ENCODE measurements at regions not wholly inside any gene's neighbourhood (a gene's known extent, or its start where the extent isn't known, plus 50 kb on each side); places are given as distances from the start of the nearest gene placed in this dataset.

GRCh38 chr2:146465460-146465859 is 1379.4 kb upstream of the ACVR2A start:
- Mint-ChIP-seq H3K4me3 (no peak overlapping the region), H3K27ac (no peak overlapping the region), H3K9me3 (peaks cover 21 to 32% of the 10 kb centered on the region in 2 donors), H3K27me3 (no peaks in the 10 kb centered on the region), H3K4me1 (no peaks in the 10 kb centered on the region)
- no peak for DNase-seq
- no peak for ATAC-seq

DNA sequence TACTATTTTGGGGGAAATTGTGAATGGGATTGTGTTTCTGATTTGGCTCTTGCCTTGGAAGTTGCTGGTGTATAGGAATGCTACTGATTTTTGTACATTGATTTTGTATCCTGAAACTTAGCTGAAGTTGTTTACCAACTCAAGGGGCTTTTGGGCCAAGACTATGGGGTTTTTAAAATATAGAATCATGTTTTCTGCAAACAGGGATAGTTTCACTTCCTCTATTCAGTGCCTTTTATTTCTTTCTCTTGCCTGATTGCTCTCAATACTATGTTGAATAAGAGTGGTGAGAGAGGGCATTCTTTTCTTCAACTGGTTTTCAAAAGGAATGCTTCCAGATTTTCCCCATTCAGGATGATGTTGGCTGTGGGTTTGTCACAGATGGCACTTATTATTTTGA is 1383.8 kb upstream of the ACVR2A start:
- Mint-ChIP-seq H3K27me3 (no peaks in the 10 kb centered on the region), H3K9me3 (peaks cover 25 to 49% of the 10 kb centered on the region in 2 donors), H3K27ac (no peak overlapping the region), H3K4me3 (no peak overlapping the region), H3K4me1 (no peaks in the 10 kb centered on the region)
- ATAC-seq (no peak), DNase-seq (no peak)

DNA sequence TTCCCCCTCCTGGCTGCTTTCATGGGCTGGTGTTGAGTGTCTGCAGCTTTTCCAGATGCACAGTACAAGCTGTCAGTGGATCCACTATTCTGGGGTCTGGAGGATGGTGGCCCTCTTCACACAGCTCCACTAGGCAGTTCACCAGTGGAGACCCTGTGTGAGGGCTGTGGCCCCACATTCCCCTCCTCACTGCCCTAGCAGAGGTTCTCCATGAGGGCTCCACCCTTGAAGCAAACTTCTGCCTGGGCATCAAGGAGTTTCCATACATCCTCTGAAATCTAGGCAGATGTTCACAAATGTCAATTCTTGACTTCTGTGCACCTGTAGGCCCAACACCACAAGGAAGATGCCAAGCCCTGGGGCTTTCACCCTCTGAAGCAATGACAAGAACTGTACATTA is 1386.2 kb upstream of the ACVR2A start:
- Mint-ChIP-seq H3K9me3 (peaks cover 19 to 27% of the 10 kb centered on the region in 2 donors), H3K4me3 (no peak overlapping the region), H3K27me3 (no peaks in the 10 kb centered on the region), H3K27ac (no peak overlapping the region), H3K4me1 (no peaks in the 10 kb centered on the region)
- DNase-seq, result no peak
- ATAC-seq, result no peak

DNA sequence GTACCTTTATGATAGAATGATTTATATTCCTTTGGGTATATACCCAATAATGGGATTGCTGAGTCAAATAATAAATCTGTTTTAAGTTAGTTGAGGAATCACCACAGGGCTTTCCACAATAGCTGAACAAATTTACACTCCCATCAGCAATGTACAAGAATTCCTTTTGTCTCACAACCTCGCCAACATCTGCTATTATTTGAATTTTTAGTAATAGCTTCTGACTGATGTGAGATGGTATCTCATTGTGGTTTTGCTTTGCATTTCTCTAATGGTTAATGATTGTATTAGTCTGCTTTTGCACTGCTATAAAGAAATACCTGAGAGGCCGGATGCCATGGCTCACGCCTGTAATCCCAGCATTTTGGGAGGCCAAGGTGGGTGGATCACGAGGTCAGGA is 1387.6 kb upstream of the ACVR2A start:
- peaks cover 19 to 27% of the 10 kb centered on the region in 2 donors for H3K9me3 Mint-ChIP-seq
- no peaks in the 10 kb centered on the region for H3K4me1 Mint-ChIP-seq
- H3K27me3 Mint-ChIP-seq, result no peaks in the 10 kb centered on the region
- ATAC-seq (no peak), DNase-seq (no peak)
- no peak overlapping the region for H3K27ac Mint-ChIP-seq
- H3K4me3 Mint-ChIP-seq, result no peak overlapping the region

DNA sequence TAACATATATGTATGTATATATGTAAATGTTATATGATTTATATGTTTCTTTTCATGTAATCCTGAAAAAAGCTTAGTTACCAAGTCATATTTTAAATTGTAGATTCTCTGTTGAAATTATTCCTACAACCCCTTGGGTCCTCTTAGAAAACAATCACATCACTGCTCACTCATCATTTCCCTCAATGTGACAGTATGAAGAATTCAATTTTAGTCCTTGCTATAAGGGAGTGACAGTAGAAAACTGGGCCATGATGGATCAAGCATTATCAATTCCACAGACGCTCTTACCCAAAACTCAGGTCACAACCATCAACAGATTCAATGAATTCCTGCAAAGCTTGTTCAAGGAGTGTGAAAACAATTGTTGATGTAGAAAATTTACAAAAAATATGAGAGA is 1389.5 kb upstream of the ACVR2A start:
- Mint-ChIP-seq H3K27me3 (no peaks in the 10 kb centered on the region), H3K4me3 (no peak overlapping the region), H3K4me1 (no peaks in the 10 kb centered on the region), H3K27ac (no peak overlapping the region), H3K9me3 (peaks cover 11 to 17% of the 10 kb centered on the region in 2 donors)
- DNase-seq (no peak), ATAC-seq (no peak)

DNA sequence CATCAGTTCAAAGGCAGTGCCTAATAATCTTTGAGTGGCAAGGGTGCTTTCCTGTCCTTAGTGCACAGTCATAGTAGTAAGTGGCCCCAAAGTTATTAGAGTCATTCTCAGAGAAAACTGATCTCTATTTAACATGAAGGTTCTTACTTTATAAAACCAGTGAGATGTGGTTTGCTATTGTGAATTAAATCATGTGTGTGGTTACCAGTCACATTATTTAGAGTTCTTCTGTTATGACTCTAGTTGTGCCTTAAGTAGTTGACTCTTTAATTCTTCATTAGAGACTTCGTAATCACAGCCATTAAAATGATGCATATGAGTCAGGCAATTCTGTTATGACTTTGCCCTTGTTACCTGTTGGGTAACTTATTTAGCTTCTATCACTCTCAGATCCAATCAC is 1392.9 kb upstream of the ACVR2A start:
- no peaks in the 10 kb centered on the region for H3K4me1 Mint-ChIP-seq
- no peak for ATAC-seq
- no peak overlapping the region for H3K4me3 Mint-ChIP-seq

DNA sequence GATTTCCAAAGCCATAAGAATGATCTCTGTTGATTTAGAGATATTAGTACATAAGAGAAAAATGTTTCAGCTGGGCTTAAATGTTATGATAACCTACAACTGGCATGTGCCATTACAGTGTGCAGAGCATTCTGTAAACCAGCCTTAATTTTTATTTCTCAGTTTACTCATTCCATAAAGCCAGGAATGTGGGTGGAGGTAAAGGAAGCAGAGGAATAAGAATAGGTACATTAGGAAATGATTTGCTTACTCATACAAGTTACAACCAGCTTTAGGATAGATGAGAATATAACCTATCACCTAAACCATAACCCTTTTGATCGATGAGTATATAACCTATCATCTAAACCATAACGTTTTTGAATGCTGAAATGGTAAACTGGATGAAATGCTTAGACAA is 1394.7 kb upstream of the ACVR2A start:
- no peak overlapping the region for H3K4me3 Mint-ChIP-seq

More for the DNA sequence above, 1392.9 kb upstream of the ACVR2A start:
- Mint-ChIP-seq H3K27me3 (no peaks in the 10 kb centered on the region), H3K27ac (no peak overlapping the region), H3K9me3 (peaks cover 0 to 2% of the 10 kb centered on the region in 2 donors)
- no peak for DNase-seq

DNA sequence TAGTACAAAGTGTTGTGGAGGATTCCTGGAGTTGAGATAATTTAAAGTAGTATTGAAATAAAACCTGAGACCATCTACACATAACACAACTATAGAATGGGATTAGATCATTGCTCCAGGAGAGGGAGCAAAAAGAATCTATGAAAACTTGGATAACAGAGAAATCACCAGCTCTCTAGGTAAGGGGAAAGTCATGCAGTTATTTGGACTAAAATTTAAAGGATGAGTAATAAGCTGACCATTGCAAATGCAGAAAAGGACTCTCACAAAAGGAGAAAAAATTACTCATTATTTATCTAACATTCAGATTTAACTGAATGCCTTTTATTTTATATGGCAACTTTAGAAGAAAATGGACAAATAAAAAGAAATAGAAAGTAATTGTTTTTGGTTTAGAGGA is 1399.8 kb upstream of the ACVR2A start:
- ATAC-seq (no peak), DNase-seq (no peak)
- Mint-ChIP-seq H3K4me3 (no peak overlapping the region), H3K27ac (no peak overlapping the region), H3K9me3 (peaks cover 0 to 4% of the 10 kb centered on the region in 2 donors), H3K4me1 (no peaks in the 10 kb centered on the region), H3K27me3 (no peaks in the 10 kb centered on the region)

More for the DNA sequence above, 1394.7 kb upstream of the ACVR2A start:
- Mint-ChIP-seq H3K27me3 (no peaks in the 10 kb centered on the region), H3K4me1 (no peaks in the 10 kb centered on the region), H3K27ac (no peak overlapping the region), H3K9me3 (peaks cover 0 to 4% of the 10 kb centered on the region in 2 donors)
- DNase-seq (no peak), ATAC-seq (no peak)

GRCh38 chr2:146444085-146444484 is 1400.7 kb upstream of the ACVR2A start:
- no peaks in the 10 kb centered on the region for H3K4me1 Mint-ChIP-seq
- H3K4me3 Mint-ChIP-seq, result no peak overlapping the region
- H3K27ac Mint-ChIP-seq, result no peak overlapping the region
- H3K27me3 Mint-ChIP-seq, result no peaks in the 10 kb centered on the region
- peaks cover 0 to 4% of the 10 kb centered on the region in 2 donors for H3K9me3 Mint-ChIP-seq
- DNase-seq, result no peak
- no peak for ATAC-seq

GRCh38 chr2:146438246-146438645 is 1406.6 kb upstream of the ACVR2A start:
- DNase-seq, result no peak
- Mint-ChIP-seq H3K4me3 (no peak overlapping the region), H3K4me1 (no peaks in the 10 kb centered on the region), H3K27ac (no peak overlapping the region), H3K27me3 (no peaks in the 10 kb centered on the region), H3K9me3 (no peaks in the 10 kb centered on the region)
- no peak for ATAC-seq

DNA sequence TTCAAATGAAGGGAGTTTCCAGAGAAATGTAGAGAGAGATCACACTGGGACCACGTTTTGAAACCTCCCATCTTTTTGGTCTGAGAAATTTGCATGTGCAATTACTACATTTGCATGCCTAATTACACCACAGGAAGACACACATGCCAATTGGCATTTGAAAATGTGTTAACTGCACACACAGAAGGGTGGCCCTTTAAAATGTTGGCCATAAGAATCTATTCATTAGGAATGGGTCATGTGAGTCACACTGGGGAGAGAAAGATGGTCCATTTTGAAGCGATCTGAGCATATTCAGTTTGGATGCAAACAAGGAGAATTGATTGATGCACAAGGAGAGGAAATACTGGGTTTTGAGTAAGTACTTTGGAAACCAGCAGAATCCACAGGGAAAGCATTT is 1407.1 kb upstream of the ACVR2A start:
- H3K27ac Mint-ChIP-seq, result no peak overlapping the region
- no peaks in the 10 kb centered on the region for H3K27me3 Mint-ChIP-seq
- no peaks in the 10 kb centered on the region for H3K4me1 Mint-ChIP-seq
- H3K9me3 Mint-ChIP-seq, result no peaks in the 10 kb centered on the region
- ATAC-seq, result no peak
- H3K4me3 Mint-ChIP-seq, result no peak overlapping the region
- DNase-seq, result no peak

DNA sequence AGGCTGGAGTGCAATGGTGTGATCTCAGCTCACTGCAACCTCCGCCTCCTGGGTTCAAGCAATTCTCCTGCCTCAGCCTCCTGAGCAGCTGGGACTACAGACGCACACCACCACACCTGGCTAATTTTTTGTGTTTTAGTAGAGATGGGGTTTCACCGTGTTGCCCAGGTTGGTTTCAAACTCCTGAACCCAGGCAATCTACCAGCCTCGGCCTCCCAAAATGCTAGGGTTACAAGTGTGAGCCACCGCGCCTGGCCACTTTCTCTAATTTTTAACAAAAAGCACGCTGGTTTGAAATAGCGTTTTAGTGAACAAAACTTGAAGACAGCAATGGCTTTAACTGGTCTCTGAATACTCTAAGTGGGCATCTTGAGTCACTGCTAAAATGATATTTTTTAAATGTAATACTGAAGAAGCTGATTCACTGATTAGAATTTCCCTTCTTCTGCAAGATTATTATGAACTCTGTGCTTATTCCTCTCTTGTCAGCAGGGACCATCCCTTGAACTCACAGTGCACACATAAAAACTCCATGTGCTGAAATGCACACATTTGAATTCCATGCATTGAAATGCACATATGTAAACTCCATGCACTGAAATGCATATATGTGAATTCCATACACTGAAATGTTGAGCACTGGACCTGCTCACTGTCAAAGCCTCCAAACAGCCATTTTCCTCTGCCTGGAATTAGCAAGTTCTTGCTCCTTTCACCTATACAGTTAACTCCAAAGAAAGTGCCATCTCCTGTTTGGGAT is 1411.5 kb upstream of the ACVR2A start:
- no peak for DNase-seq
- Mint-ChIP-seq H3K9me3 (no peaks in the 10 kb centered on the region), H3K4me3 (no peak overlapping the region), H3K4me1 (no peaks in the 10 kb centered on the region), H3K27ac (no peak overlapping the region), H3K27me3 (no peaks in the 10 kb centered on the region)
- no peak for ATAC-seq

- Mint-ChIP-seq H3K27ac (no peak overlapping the region), H3K4me3 (no peak overlapping the region), H3K27me3 (no peaks in the 10 kb centered on the region), H3K4me1 (no peaks in the 10 kb centered on the region), H3K9me3 (peaks cover 0 to 7% of the 10 kb centered on the region in 2 donors)
- DNase-seq (no peak), ATAC-seq (no peak)
These were observed 1415.5 kb upstream of the ACVR2A start for GRCh38 chr2:146429366-146429765.

GRCh38 chr2:146417942-146418341 is 1426.9 kb upstream of the ACVR2A start:
- no peaks in the 10 kb centered on the region for H3K27me3 Mint-ChIP-seq
- no peak overlapping the region for H3K4me3 Mint-ChIP-seq
- H3K27ac Mint-ChIP-seq, result no peak overlapping the region
- no peak for DNase-seq
- H3K9me3 Mint-ChIP-seq, result no peaks in the 10 kb centered on the region
- no peaks in the 10 kb centered on the region for H3K4me1 Mint-ChIP-seq
- no peak for ATAC-seq

DNA sequence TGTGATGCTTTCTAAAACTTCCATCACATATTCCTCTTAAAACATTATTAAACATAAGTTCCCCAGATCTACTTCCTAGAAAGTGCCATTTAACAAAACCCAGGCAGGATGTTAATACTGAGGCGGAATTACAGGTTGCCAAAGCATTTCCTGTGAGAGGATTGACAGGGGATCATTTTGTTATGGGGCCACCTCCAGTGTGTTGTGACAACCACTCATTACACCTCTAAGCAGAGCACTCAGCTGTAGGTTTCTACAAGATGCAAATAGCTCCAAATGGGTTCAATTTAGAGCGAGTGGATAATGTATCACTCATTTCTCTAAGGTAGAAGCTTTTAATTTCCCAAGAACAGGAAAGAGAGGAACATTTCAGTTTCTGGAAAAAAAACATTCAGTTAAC is 1429.5 kb upstream of the ACVR2A start:
- Mint-ChIP-seq H3K9me3 (no peaks in the 10 kb centered on the region), H3K4me1 (no peaks in the 10 kb centered on the region), H3K4me3 (no peak overlapping the region), H3K27me3 (no peaks in the 10 kb centered on the region), H3K27ac (no peak overlapping the region)
- DNase-seq, result no peak
- no peak for ATAC-seq

GRCh38 chr2:146414456-146414855 is 1430.4 kb upstream of the ACVR2A start:
- Mint-ChIP-seq H3K4me3 (no peak overlapping the region), H3K4me1 (no peaks in the 10 kb centered on the region), H3K27ac (no peak overlapping the region), H3K27me3 (no peaks in the 10 kb centered on the region), H3K9me3 (no peaks in the 10 kb centered on the region)
- DNase-seq (no peak), ATAC-seq (no peak)

GRCh38 chr2:146413086-146413610 is 1431.7 kb upstream of the ACVR2A start:
- Mint-ChIP-seq H3K27me3 (no peaks in the 10 kb centered on the region), H3K9me3 (no peaks in the 10 kb centered on the region), H3K4me3 (no peak overlapping the region), H3K4me1 (no peaks in the 10 kb centered on the region), H3K27ac (no peak overlapping the region)
- ATAC-seq (no peak), DNase-seq (no peak)
